Activated CD4-positive, alpha-beta T cell treated with anti-CD3 and anti-CD28 coated beads, Interleukin-2, amount 50 U/mL, for 1 hour (primary cell): ENCODE measurements at regions not wholly inside any gene's neighbourhood (a gene's known extent, or its start where the extent isn't known, plus 50 kb on each side); places are given as distances from the start of the nearest gene placed in this dataset.

Experiments
- DNase-seq: peaks from one replicate; pipeline ENCODE4 v3.0.0-alpha.2; 2020

GRCh38 chr4:180483036-180483435 is 1760.2 kb upstream of the TENM3 start:
- DNase-seq = no peak

- DNase-seq = no peak
Observed at GRCh38 chr4:180485407-180485806, 1757.8 kb upstream of the TENM3 start.

GRCh38 chr4:180486342-180486741 is 1756.9 kb upstream of the TENM3 start:
- no peak for DNase-seq

GRCh38 chr4:180489787-180490186 is 1753.4 kb upstream of the TENM3 start:
- DNase-seq = no peak

GRCh38 chr4:180491210-180491609 is 1752.0 kb upstream of the TENM3 start:
- DNase-seq = no peak

GRCh38 chr4:180493299-180493698 is 1749.9 kb upstream of the TENM3 start:
- DNase-seq = no peak

- DNase-seq = no peak
Observed at GRCh38 chr4:180500154-180500553, 1743.0 kb upstream of the TENM3 start.

GRCh38 chr4:180512801-180513475 is 1730.3 kb upstream of the TENM3 start:
- DNase-seq = no peak

- no peak for DNase-seq
Observed at GRCh38 chr4:180518906-180519305, 1724.3 kb upstream of the TENM3 start.

GRCh38 chr4:180521181-180521580 is 1722.0 kb upstream of the TENM3 start:
- DNase-seq = no peak

GRCh38 chr4:180525523-180526077 is 1717.6 kb upstream of the TENM3 start:
- DNase-seq = no peak

- DNase-seq = no peak
Observed at GRCh38 chr4:180528003-180528402, 1715.2 kb upstream of the TENM3 start.

- no peak for DNase-seq
Observed at GRCh38 chr4:180530787-180531186, 1712.4 kb upstream of the TENM3 start.

GRCh38 chr4:180532691-180533090 is 1710.5 kb upstream of the TENM3 start:
- no peak for DNase-seq

- no peak for DNase-seq
Observed at GRCh38 chr4:180538384-180539057, 1704.7 kb upstream of the TENM3 start.

GRCh38 chr4:180539284-180539683 is 1703.9 kb upstream of the TENM3 start:
- DNase-seq = no peak

- no peak for DNase-seq
Observed at GRCh38 chr4:180541678-180542077, 1701.5 kb upstream of the TENM3 start.

GRCh38 chr4:180542445-180543100 is 1700.6 kb upstream of the TENM3 start:
- DNase-seq = no peak

- DNase-seq = no peak
Observed at GRCh38 chr4:180550106-180550505, 1693.1 kb upstream of the TENM3 start.

- no peak for DNase-seq
Observed at GRCh38 chr4:180557348-180557747, 1685.9 kb upstream of the TENM3 start.

GRCh38 chr4:180557950-180558349 is 1685.3 kb upstream of the TENM3 start:
- no peak for DNase-seq

- DNase-seq = no peak
Observed at GRCh38 chr4:180558427-180558826, 1684.8 kb upstream of the TENM3 start.

- no peak for DNase-seq
Observed at GRCh38 chr4:180560896-180561295, 1682.3 kb upstream of the TENM3 start.

GRCh38 chr4:180564026-180564425 is 1679.2 kb upstream of the TENM3 start:
- no peak for DNase-seq
